HepG2 (cell line): ENCODE measurements at regions not wholly inside any gene's neighbourhood (a gene's known extent, or its start where the extent isn't known, plus 50 kb on each side); places are given as distances from the start of the nearest gene placed in this dataset.
"Not testable (repeated sequence)": the region's sequence is repeated elsewhere in the genome, so short reads cannot be mapped to it uniquely, and the experiment has no call there.

Experiments
- ATAC-seq: fragments of 200-7000 bp; cut with Tn5 transposase; 3 replicates; pipeline ENCODE4 v1.9.1; 2020; ENCODE audit warnings: mild to moderate bottlenecking, moderate library complexity
- BruUV-seq: library from RNA; stranded (reverse); fragments of 400-500 nt; replicated peaks from 2 replicates; lab custom pipeline; 2021; lab: Mats Ljungman, UMichigan
- CTCF ChIA-PET: fragments of 300-600 bp; formaldehyde crosslinking; extraction: SDS; loops from one replicate; lab custom pipeline; 2021; ENCODE audit warnings: low total read pairs, inconsistent platforms, low intra/inter-chr PET ratio; lab: Yijun Ruan, JAX
- POLR2A ChIA-PET: fragments of 350-600 bp; sonication (Branson Sonifier 250); formaldehyde crosslinking; loops from one replicate; lab custom pipeline; 2020; ENCODE audit warnings: antibody characterized with exemption, inconsistent platforms; lab: Yijun Ruan, JAX
- DNase-seq: peaks from one replicate; pipeline ENCODE4 v3.0.0-alpha.2; 2015; ENCODE audit warnings: low spot score
- FAIRE-seq: peaks from 3 replicates; lab custom pipeline; 2011; peaks lifted over from hg19 to GRCh38; lab: Jason Lieb, UNC
- H2AFZ ChIP-seq: one replicate; pipeline ENCODE4 v1.6.1; 2011; ENCODE audit warnings: low read length, inconsistent platforms
- H3K27ac ChIP-seq: fragments of 300-600 bp; 3 replicates; pipeline ENCODE4 v1.8.0; 2011; ENCODE audit warnings: mixed run types, mild to moderate bottlenecking, mixed read lengths, low read length, inconsistent platforms; ENCODE audit not compliant: insufficient read depth; ENCODE audit errors: extremely low read length
- H3K27me3 ChIP-seq, 2 experiments: fragments of 200-600 bp in 1 of 2; 2 replicates in 1 of 2; 3 replicates in 1 of 2; pipeline versions ENCODE4 v1.6.0 to v1.8.0; 2011; ENCODE audit warnings: low read length in 2 of 2, mild to moderate bottlenecking in 2 of 2, moderate library complexity in 2 of 2, inconsistent platforms in 1 of 2; ENCODE audit not compliant: insufficient read depth in 2 of 2, control insufficient read depth in 1 of 2
- H3K36me3 ChIP-seq, 2 experiments: fragments of 200-600 bp in 1 of 2; replicated peaks in 1 of 2; 2 replicates in 1 of 2; 3 replicates in 1 of 2; pipeline versions ENCODE4 v1.5.1 to v1.8.0; 2011; ENCODE audit warnings: low read length in 2 of 2, inconsistent platforms in 1 of 2; ENCODE audit not compliant: insufficient read depth in 2 of 2, control insufficient read depth in 1 of 2
- H3K4me1 ChIP-seq: 2 replicates; pipeline ENCODE4 v1.5.1; 2012; ENCODE audit warnings: low read length, inconsistent platforms; ENCODE audit not compliant: insufficient read depth
- H3K4me2 ChIP-seq: 2 replicates; pipeline ENCODE4 v1.6.0; 2011; ENCODE audit warnings: low read depth, low read length, inconsistent platforms
- H3K4me3 ChIP-seq, 3 experiments: fragments of 200-600 bp in 1 of 3; sonication (generic), shearing (Covaris generic) in 1 of 3; replicated peaks in 1 of 3; 2 replicates each; pipeline ENCODE4 v1.5.1; 2011 to 2016; ENCODE audit warnings: low read length in 3 of 3, inconsistent platforms in 2 of 3, low read depth in 2 of 3, mild to moderate bottlenecking in 2 of 3, control low read depth in 1 of 3, mixed read lengths in 1 of 3; ENCODE audit not compliant: insufficient read depth in 1 of 3
- H3K79me2 ChIP-seq: one replicate; pipeline ENCODE4 v1.6.1; 2011; ENCODE audit warnings: low read length, inconsistent platforms; ENCODE audit not compliant: insufficient read depth
- H3K9ac ChIP-seq: 2 replicates; pipeline ENCODE4 v1.6.0; 2011; ENCODE audit warnings: mild to moderate bottlenecking, low read depth, low read length, inconsistent platforms; ENCODE audit not compliant: insufficient read depth
- H3K9me3 ChIP-seq: 2 replicates; pipeline ENCODE4 v1.5.1; 2012; ENCODE audit warnings: mild to moderate bottlenecking, low read length
- H4K20me1 ChIP-seq: 2 replicates; pipeline ENCODE4 v1.6.0; 2011; ENCODE audit warnings: inconsistent platforms, mild to moderate bottlenecking, low read length, moderate library complexity; ENCODE audit not compliant: insufficient read depth
- ARID5B ChIP-seq: IDR thresholded peaks from 2 replicates; pipeline ENCODE4 v1.4.0; 2020; ENCODE audit warnings: mild to moderate bottlenecking, missing genetic modification reagents
- CREBL2 ChIP-seq: sonication (generic); formaldehyde crosslinking; IDR thresholded peaks from 2 replicates; pipeline ENCODE4 v1.8.1; 2023; ENCODE audit warnings: missing genetic modification reagents, mild to moderate bottlenecking, borderline replicate concordance
- MLLT10 ChIP-seq: sonication (generic); formaldehyde crosslinking; IDR thresholded peaks from 2 replicates; pipeline ENCODE4 v1.4.0; 2020; ENCODE audit warnings: missing genetic modification reagents
- PLSCR1 ChIP-seq: sonication (generic); formaldehyde crosslinking; IDR thresholded peaks from 2 replicates; pipeline ENCODE4 v1.5.0; 2020; ENCODE audit warnings: missing genetic modification reagents, mild to moderate bottlenecking, borderline replicate concordance
- POLR2A ChIP-seq, 2 experiments: IDR thresholded peaks; 2 replicates each; pipeline ENCODE4 v1.6.1; 2011; ENCODE audit warnings: low read depth in 2 of 2, low read length in 2 of 2, mild to moderate bottlenecking in 1 of 2, moderate library complexity in 1 of 2; ENCODE audit not compliant: insufficient read depth in 1 of 2
- RAD21 ChIP-seq: fragments of 450-650 bp; formaldehyde crosslinking; IDR thresholded peaks from 2 replicates; pipeline ENCODE4 v1.5.0; 2020; ENCODE audit warnings: mild to moderate bottlenecking
- TAF15 ChIP-seq: fragments of 200-400 bp; formaldehyde crosslinking; IDR thresholded peaks from one replicate; pipeline ENCODE4 v1.6.1; 2018; ENCODE audit warnings: mild to moderate bottlenecking, low read depth, low read length; ENCODE audit not compliant: poor library complexity, severe bottlenecking
- TRIM24 ChIP-seq: sonication (generic); formaldehyde crosslinking; IDR thresholded peaks from 2 replicates; pipeline ENCODE4 v1.8.0; 2022; ENCODE audit warnings: mild to moderate bottlenecking, missing genetic modification reagents
- ZFP36L2 ChIP-seq: sonication (generic); formaldehyde crosslinking; IDR thresholded peaks from 2 replicates; pipeline ENCODE4 v1.4.0; 2020; ENCODE audit warnings: missing genetic modification reagents
- ZFP91 ChIP-seq: sonication (generic); formaldehyde crosslinking; IDR thresholded peaks from 2 replicates; pipeline ENCODE4 v1.9.0; 2022; ENCODE audit warnings: missing genetic modification reagents, mild to moderate bottlenecking, borderline replicate concordance
- ZNF207 ChIP-seq: fragments of 450-650 bp; IDR thresholded peaks from 2 replicates; pipeline ENCODE4 v1.6.1; 2016; ENCODE audit warnings: antibody characterized with exemption, borderline replicate concordance
- ZNF530 ChIP-seq: sonication (generic); formaldehyde crosslinking; IDR thresholded peaks from 2 replicates; pipeline ENCODE4 v1.5.0; 2020; ENCODE audit warnings: low read depth, mild to moderate bottlenecking, missing genetic modification reagents
- ZNF740 ChIP-seq: sonication (generic); formaldehyde crosslinking; IDR thresholded peaks from 2 replicates; pipeline ENCODE4 v1.4.0; 2020; ENCODE audit warnings: missing genetic modification reagents
- ZNF766 ChIP-seq: sonication (generic); formaldehyde crosslinking; IDR thresholded peaks from 2 replicates; pipeline ENCODE4 v1.5.0; 2020; ENCODE audit warnings: missing genetic modification reagents, borderline replicate concordance
- WGBS: methylation state at CpG from one replicate; pipeline ENCODE4 v1.1.6; 2017; ENCODE audit warnings: low lambda C conversion rate; 5-methylcytosine and 5-hydroxymethylcytosine counted together
- in situ Hi-C: cut with HindIII; loops from 2 replicates; pipeline ENCODE4 v1.10.0; 2017; ENCODE audit warnings: low pct_unique_long_range_greater_than_20kb; ENCODE audit not compliant: extremely low pct_ligation_motif_present
- intact Hi-C: fragments of 100-400 bp; cut with micrococcal nuclease; formaldehyde crosslinking; loops from one replicate; pipeline ENCODE4 v1.10.0; 2022; ENCODE audit not compliant: unreplicated experiment

- Histone ChIP-seq H3K27me3 (peaks cover 0 to 6% of the 10 kb centered on the region in 2 experiments; a peak in 1 of 5 replicates), H2AFZ (no peak overlapping the region), H3K27ac (no peak overlapping the region), H4K20me1 (no peaks in the 10 kb centered on the region), H3K4me3 (no peak overlapping the region), H3K4me2 (no peak overlapping the region), H3K36me3 (no peaks in the 10 kb centered on the region), H3K9ac (no peak overlapping the region), H3K9me3 (no peaks in the 10 kb centered on the region), H3K4me1 (no peaks in the 10 kb centered on the region), H3K79me2 (no peaks in the 10 kb centered on the region)
- TF ChIP-seq ZNF740 (CRISPR knock-in tag) (no peak), TRIM24 (CRISPR knock-in tag) (no peak), MLLT10 (CRISPR knock-in tag) (no peak), PLSCR1 (CRISPR knock-in tag) (no peak), TAF15 (no peak), ARID5B (CRISPR knock-in tag) (no peak), POLR2A (IDR thresholded peaks at IDR 0.05; ENCODE audit: insufficient read depth in 1 of 2, low read depth in 2 of 2, low read length in 2 of 2) (no peak), ZNF207 (no peak), ZFP91 (no peak), ZNF766 (CRISPR knock-in tag) (no peak), ZNF530 (CRISPR knock-in tag) (no peak), CREBL2 (no peak), RAD21 (CRISPR knock-in tag) (no peak), ZFP36L2 (CRISPR knock-in tag) (no peak)
- ATAC-seq (no peak), FAIRE-seq (no peak), DNase-seq (no peak)
- ChIA-PET CTCF (no interaction called here), POLR2A (no interaction called here)
- intact Hi-C loops (no loop called here), in situ Hi-C loops (no loop called here)
- no TSS peak for BruUV-seq
- 3% methylated on average over 2 of the region's 2 CpGs for WGBS
Observed at GRCh38 chr3:158954420-158954819, 152.6 kb downstream of the MFSD1 start.

- BruUV-seq, POLR2A ChIA-PET, H3K4me3 ChIP-seq, H3K79me2 ChIP-seq, ATAC-seq, H3K36me3 ChIP-seq, intact Hi-C loops, H3K9me3 ChIP-seq, FAIRE-seq, CTCF ChIA-PET, in situ Hi-C loops, H3K4me1 ChIP-seq, H3K27ac ChIP-seq, H4K20me1 ChIP-seq, DNase-seq, H3K9ac ChIP-seq, H3K27me3 ChIP-seq, H2AFZ ChIP-seq, H3K4me2 ChIP-seq: not testable (repeated sequence)
- WGBS = no CpG with 5 or more reads among the region's 1 CpG
Observed at GRCh38 chr3:158957777-158958176, 155.9 kb downstream of the MFSD1 start.
